Neural progenitor cell (in vitro differentiated cells): ENCODE measurements at regions not wholly inside any gene's neighbourhood (a gene's known extent, or its start where the extent isn't known, plus 50 kb on each side); places are given as distances from the start of the nearest gene placed in this dataset.

Source experiments
- DNase-seq: peaks from one replicate; pipeline ENCODE4 v3.0.0-alpha.2; 2016; ENCODE audit warnings: low spot score
- H2AFZ ChIP-seq: fragments of 200-600 bp; sonication (generic); replicated peaks from 2 replicates; pipeline ENCODE4 v1.6.1; 2016; ENCODE audit warnings: antibody characterized with exemption
- H3F3A ChIP-seq: fragments of 200-600 bp; sonication (generic); 2 replicates; pipeline ENCODE4 v1.6.1; 2016; ENCODE audit warnings: antibody characterized with exemption, low read depth
- H3K27ac ChIP-seq: fragments of 200-600 bp; sonication (generic); 2 replicates; pipeline ENCODE4 v1.5.1; 2016; ENCODE audit warnings: mild to moderate bottlenecking
- H3K27me3 ChIP-seq: fragments of 200-600 bp; sonication (generic); 2 replicates; pipeline ENCODE4 v1.6.1; 2016; ENCODE audit warnings: mild to moderate bottlenecking, moderate library complexity
- H3K36me3 ChIP-seq: fragments of 200-600 bp; sonication (generic); 2 replicates; pipeline ENCODE4 v1.5.1; 2016
- H3K4me1 ChIP-seq: fragments of 200-600 bp; sonication (generic); 2 replicates; pipeline ENCODE4 v1.6.1; 2016; ENCODE audit warnings: mixed run types
- H3K4me2 ChIP-seq: fragments of 200-600 bp; sonication (generic); 2 replicates; pipeline ENCODE4 v1.6.1; 2016
- H3K4me3 ChIP-seq: fragments of 200-600 bp; sonication (generic); 2 replicates; pipeline ENCODE4 v1.5.1; 2016
- H3K79me2 ChIP-seq: fragments of 200-600 bp; sonication (generic); 2 replicates; pipeline ENCODE4 v1.6.1; 2016; ENCODE audit warnings: low read depth
- H3K9ac ChIP-seq: fragments of 200-600 bp; sonication (generic); 2 replicates; pipeline ENCODE4 v1.6.1; 2016
- H3K9me3 ChIP-seq: fragments of 200-600 bp; sonication (generic); 2 replicates; pipeline ENCODE4 v1.5.1; 2016; ENCODE audit warnings: low read depth
- H4K20me1 ChIP-seq: fragments of 200-600 bp; sonication (generic); 2 replicates; pipeline ENCODE4 v1.6.1; 2016; ENCODE audit warnings: low read depth
- H3K27ac Mint-ChIP-seq: 3 replicates; pipeline ENCODE4 v1.8.0; 2021; ENCODE audit warnings: mixed read lengths
- H3K27me3 Mint-ChIP-seq: 2 replicates; pipeline ENCODE4 v1.8.0; 2022; ENCODE audit warnings: low read depth, mild to moderate bottlenecking, inconsistent platforms, moderate library complexity, mixed read lengths; ENCODE audit not compliant: insufficient read depth
- H3K36me3 Mint-ChIP-seq: 3 replicates; pipeline ENCODE4 v1.8.0; 2021; ENCODE audit warnings: mixed read lengths
- H3K4me1 Mint-ChIP-seq: 3 replicates; pipeline ENCODE4 v1.8.0; 2021; ENCODE audit warnings: mixed read lengths
- H3K4me3 Mint-ChIP-seq: 3 replicates; pipeline ENCODE4 v1.8.0; 2021; ENCODE audit warnings: mild to moderate bottlenecking, moderate library complexity, mixed read lengths
- H3K9me3 Mint-ChIP-seq: 3 replicates; pipeline ENCODE4 v1.8.0; 2020; ENCODE audit warnings: mixed read lengths
- CTCF ChIP-seq: fragments of 200-600 bp; sonication (generic); IDR thresholded peaks from 2 replicates; pipeline ENCODE4 v1.5.1; 2017; ENCODE audit warnings: antibody characterized with exemption, mild to moderate bottlenecking
- EZH2 ChIP-seq: fragments of 200-600 bp; sonication (generic); IDR thresholded peaks from 2 replicates; pipeline ENCODE4 v1.6.1; 2017; ENCODE audit warnings: antibody characterized with exemption, mild to moderate bottlenecking, moderate library complexity
- EZH2phosphoT487 ChIP-seq: fragments of 200-600 bp; sonication (generic); IDR thresholded peaks from 2 replicates; pipeline ENCODE4 v1.6.1; 2017; ENCODE audit warnings: antibody characterized with exemption

- Histone ChIP-seq H3K9me3 (no peaks in the 10 kb centered on the region), H2AFZ (no peak overlapping the region), H3K36me3 (no peaks in the 10 kb centered on the region), H3K4me1 (no peaks in the 10 kb centered on the region), H3K4me2 (no peak overlapping the region), H3K4me3 (no peak overlapping the region), H3K79me2 (no peaks in the 10 kb centered on the region), H3K9ac (no peak overlapping the region), H3K27me3 (no peaks in the 10 kb centered on the region), H4K20me1 (no peaks in the 10 kb centered on the region), H3F3A (no peaks in the 10 kb centered on the region), H3K27ac (no peak overlapping the region)
- H3K27ac Mint-ChIP-seq, result no peak overlapping the region
- no peak for DNase-seq
- no peak for TF ChIP-seq CTCF
- TF ChIP-seq EZH2, result no peak
- TF ChIP-seq EZH2phosphoT487, result no peak
- no peaks in the 10 kb centered on the region for H3K27me3 Mint-ChIP-seq
- peaks cover 3% of the 10 kb centered on the region for H3K4me1 Mint-ChIP-seq
- H3K36me3 Mint-ChIP-seq, result no peaks in the 10 kb centered on the region
- H3K4me3 Mint-ChIP-seq, result no peak overlapping the region
- no peaks in the 10 kb centered on the region for H3K9me3 Mint-ChIP-seq
Measured at GRCh38 chr18:65265761-65266160, 485.1 kb upstream of the CDH7 start.

GRCh38 chr18:65260030-65260429 lies 490.8 kb upstream of the CDH7 start:
- TF ChIP-seq CTCF (no peak), EZH2phosphoT487 (no peak), EZH2 (no peak)
- no peaks in the 10 kb centered on the region for H3K36me3 ChIP-seq
- H3K4me3 Mint-ChIP-seq, result no peak overlapping the region
- no peaks in the 10 kb centered on the region for H3K36me3 Mint-ChIP-seq
- H4K20me1 ChIP-seq, result no peaks in the 10 kb centered on the region
- no peaks in the 10 kb centered on the region for H3K4me1 Mint-ChIP-seq
- H3K4me2 ChIP-seq, result no peak overlapping the region
- H3K27me3 ChIP-seq, result no peaks in the 10 kb centered on the region
- no peak overlapping the region for H3K4me3 ChIP-seq
- H3K79me2 ChIP-seq, result no peaks in the 10 kb centered on the region
- no peak overlapping the region for H3K27ac ChIP-seq
- peaks cover 2% of the 10 kb centered on the region for H3K27me3 Mint-ChIP-seq
- H3K9me3 ChIP-seq, result no peaks in the 10 kb centered on the region
- no peaks in the 10 kb centered on the region for H3K9me3 Mint-ChIP-seq
- H3K4me1 ChIP-seq, result no peaks in the 10 kb centered on the region
- no peak for DNase-seq
- H3K9ac ChIP-seq, result no peak overlapping the region
- H3F3A ChIP-seq, result no peaks in the 10 kb centered on the region
- no peak overlapping the region for H2AFZ ChIP-seq
- H3K27ac Mint-ChIP-seq, result no peak overlapping the region

- no peak overlapping the region for H3K4me3 ChIP-seq
- H3F3A ChIP-seq, result no peaks in the 10 kb centered on the region
- no peaks in the 10 kb centered on the region for H3K36me3 ChIP-seq
- peaks cover 2% of the 10 kb centered on the region for H3K27me3 Mint-ChIP-seq
- H4K20me1 ChIP-seq, result no peaks in the 10 kb centered on the region
- H3K9me3 ChIP-seq, result no peaks in the 10 kb centered on the region
- no peaks in the 10 kb centered on the region for H3K4me1 Mint-ChIP-seq
- DNase-seq, result no peak
- H3K27me3 ChIP-seq, result no peaks in the 10 kb centered on the region
- no peak overlapping the region for H3K4me2 ChIP-seq
- H3K36me3 Mint-ChIP-seq, result no peaks in the 10 kb centered on the region
- H3K9ac ChIP-seq, result no peak overlapping the region
- no peak overlapping the region for H3K27ac ChIP-seq
- H3K27ac Mint-ChIP-seq, result no peak overlapping the region
- H2AFZ ChIP-seq, result no peak overlapping the region
- TF ChIP-seq EZH2phosphoT487 (no peak), CTCF (no peak), EZH2 (no peak)
- no peaks in the 10 kb centered on the region for H3K4me1 ChIP-seq
- H3K4me3 Mint-ChIP-seq, result no peak overlapping the region
- no peaks in the 10 kb centered on the region for H3K79me2 ChIP-seq
- H3K9me3 Mint-ChIP-seq, result no peaks in the 10 kb centered on the region
Measured at GRCh38 chr18:65259403-65259802, 491.4 kb upstream of the CDH7 start.

- H3K4me3 ChIP-seq, result no peak overlapping the region
- H3K4me1 ChIP-seq, result no peaks in the 10 kb centered on the region
- H3K79me2 ChIP-seq, result no peaks in the 10 kb centered on the region
- TF ChIP-seq CTCF (no peak), EZH2phosphoT487 (no peak), EZH2 (no peak)
- Mint-ChIP-seq H3K27ac (no peak overlapping the region), H3K4me3 (no peak overlapping the region), H3K4me1 (no peaks in the 10 kb centered on the region), H3K9me3 (no peaks in the 10 kb centered on the region), H3K36me3 (no peaks in the 10 kb centered on the region), H3K27me3 (peaks cover 2% of the 10 kb centered on the region)
- H3K27me3 ChIP-seq, result no peaks in the 10 kb centered on the region
- H3K9me3 ChIP-seq, result no peaks in the 10 kb centered on the region
- H3F3A ChIP-seq, result no peaks in the 10 kb centered on the region
- no peak overlapping the region for H3K27ac ChIP-seq
- H3K36me3 ChIP-seq, result no peaks in the 10 kb centered on the region
- peak; percentile 19 for DNase-seq
- H2AFZ ChIP-seq, result peak overlapping the region; percentile 67
- H3K9ac ChIP-seq, result no peak overlapping the region
- H4K20me1 ChIP-seq, result no peaks in the 10 kb centered on the region
- H3K4me2 ChIP-seq, result no peak overlapping the region
Measured at GRCh38 chr18:65257149-65257548, 493.7 kb upstream of the CDH7 start.
